ENCODE measurements at regions not wholly inside any gene's neighbourhood (a gene's known extent, or its start where the extent isn't known, plus 50 kb on each side); places are given as distances from the start of the nearest gene placed in this dataset.
"Not testable (repeated sequence)": the region's sequence is repeated elsewhere in the genome, so short reads cannot be mapped to it uniquely, and the experiment has no call there.

DNA sequence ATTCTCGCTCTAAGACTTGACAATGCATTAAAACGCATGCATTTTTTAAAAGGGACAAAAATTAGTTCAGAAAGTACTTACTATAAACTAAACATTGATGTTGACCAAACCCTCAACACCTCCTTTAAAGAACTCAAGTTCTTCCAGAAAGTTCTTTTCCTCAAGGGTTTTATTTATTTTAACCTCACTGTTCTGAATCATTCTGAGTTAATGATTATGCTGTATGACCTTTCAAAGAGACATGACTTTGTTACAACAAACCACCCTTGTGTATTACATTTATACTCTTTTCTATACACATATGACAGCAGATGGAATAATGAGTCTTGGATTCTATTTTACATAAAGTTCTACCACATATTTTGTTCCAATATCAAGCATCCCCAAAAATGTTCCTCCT is 139.8 kb upstream of the CCDC150 start:
- no peak for DNase-seq (ENCODE audit: low read depth)

DNA sequence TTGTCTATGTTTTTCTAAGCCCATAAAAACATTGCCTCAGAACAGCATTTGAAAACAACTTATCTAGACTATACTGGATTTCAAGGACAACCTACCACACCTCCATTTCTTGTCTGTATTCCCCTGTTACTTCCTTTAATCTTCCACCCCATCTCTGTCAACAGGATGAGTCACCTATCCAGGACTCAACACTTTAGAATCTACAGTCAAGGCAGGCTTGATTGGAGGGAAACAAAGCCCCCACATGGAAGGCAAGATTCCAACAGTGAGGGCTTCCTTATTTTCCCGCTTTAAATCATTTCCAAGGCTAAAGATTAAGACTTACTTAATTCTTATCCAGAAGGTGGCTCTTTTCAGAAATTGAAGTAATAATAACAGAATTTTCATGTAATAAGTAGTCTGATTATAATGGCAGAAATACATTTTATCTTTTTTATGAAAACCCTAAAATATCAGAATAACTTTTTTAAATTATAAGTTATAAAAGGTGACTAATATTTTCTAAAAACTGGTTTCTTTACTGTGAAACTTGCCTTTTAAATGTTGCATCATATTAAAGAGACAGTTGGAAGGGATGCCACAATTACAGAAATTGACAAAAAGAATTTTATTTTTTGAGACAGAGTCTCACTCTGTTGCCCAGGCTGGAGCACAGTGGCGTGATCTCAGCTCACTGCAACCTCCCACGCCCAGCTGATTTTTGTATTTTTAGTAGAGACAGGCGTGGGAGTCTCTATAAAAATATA is 138.7 kb upstream of the CCDC150 start:
- peak; percentile 39 for DNase-seq (ENCODE audit: low read depth)
- H3K4me3 ChIP-seq (ENCODE audit: low read depth, low read length): no peak overlapping the region

More for the DNA sequence above, 139.8 kb upstream of the CCDC150 start:
- no peak overlapping the region for H3K4me3 ChIP-seq (ENCODE audit: low read depth, low read length)

DNA sequence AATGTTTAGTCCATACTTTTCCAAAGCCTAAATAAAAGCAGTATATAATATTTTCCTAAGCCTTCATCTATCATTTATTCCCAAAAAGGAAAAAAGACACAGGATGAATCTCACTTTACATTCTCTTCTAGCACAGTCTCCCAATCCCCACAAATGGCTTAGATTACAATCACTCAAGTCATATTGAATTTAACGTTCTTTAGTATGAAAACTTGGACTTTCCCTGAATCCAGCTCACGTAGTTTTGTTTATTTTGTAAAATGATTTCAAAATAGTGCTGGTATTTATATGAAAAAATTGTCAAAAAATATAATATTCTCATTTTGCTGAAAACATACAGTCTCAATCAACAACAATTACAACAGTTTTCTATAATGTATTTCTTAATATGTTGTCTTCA is 137.7 kb upstream of the CCDC150 start:
- no peak overlapping the region for H3K4me3 ChIP-seq (ENCODE audit: low read depth, low read length)
- DNase-seq (ENCODE audit: low read depth): no peak

DNA sequence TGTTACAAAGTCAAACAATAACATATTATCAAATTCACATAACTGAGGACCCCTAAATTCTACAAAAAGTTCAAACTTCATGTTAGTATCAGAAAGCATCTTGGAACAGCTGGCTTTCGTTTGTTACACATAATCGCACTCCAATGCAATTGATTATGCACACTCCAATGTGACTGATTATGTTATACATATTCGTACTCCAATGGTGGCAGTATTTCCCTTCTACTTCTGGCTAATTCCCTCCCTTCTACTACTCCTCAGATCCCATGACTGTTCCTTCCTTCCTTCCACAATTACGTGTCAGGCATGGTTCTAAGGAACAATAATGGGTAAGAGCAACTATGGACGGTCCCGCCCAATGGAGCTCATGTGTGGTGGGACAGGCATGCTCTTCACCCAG is 137.1 kb upstream of the CCDC150 start:
- no peak for DNase-seq (ENCODE audit: low read depth)

DNA sequence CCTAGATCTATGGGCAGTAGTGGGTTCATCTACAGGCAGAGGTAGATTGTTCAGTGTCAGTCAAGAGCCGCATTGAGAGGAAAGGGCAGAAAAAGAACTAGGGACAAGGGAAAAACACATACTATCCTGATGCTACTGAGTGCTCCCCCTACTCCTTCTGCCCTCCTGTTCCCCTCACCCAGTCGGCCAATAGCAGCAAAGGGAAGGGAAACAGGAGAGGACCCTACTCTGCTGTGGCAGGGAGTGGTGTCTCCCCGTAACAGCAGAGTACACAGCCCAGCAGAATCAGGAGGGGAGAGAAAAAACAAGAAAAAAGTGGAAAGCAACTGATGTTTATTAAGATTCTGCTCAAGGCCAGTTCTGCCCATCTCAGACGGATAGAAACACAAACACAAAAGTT is 136.1 kb upstream of the CCDC150 start:
- DNase-seq (ENCODE audit: low read depth): no peak
- no peak overlapping the region for H3K4me3 ChIP-seq (ENCODE audit: low read depth, low read length)

More for the DNA sequence above, 137.1 kb upstream of the CCDC150 start:
- no peak overlapping the region for H3K4me3 ChIP-seq (ENCODE audit: low read depth, low read length)

DNA sequence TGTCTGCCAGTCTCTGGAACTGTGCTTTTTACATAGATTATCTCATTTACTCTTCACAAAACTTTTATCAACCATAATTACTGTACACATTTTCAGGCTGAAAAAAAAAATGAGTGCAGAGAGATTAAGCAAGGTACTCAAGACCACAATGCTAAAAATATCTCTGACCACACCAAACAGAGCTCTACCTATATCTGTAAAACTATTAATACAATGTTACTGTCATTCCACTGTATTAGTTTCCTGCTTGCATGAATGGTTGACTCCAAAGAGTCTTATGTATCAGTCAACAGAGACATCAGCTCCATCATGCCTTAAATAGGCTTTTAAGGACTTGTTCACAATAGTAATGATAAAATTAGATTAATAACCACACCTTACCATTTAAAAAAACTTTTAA is 134.7 kb upstream of the CCDC150 start:
- DNase-seq (ENCODE audit: low read depth): no peak
- no peak overlapping the region for H3K4me3 ChIP-seq (ENCODE audit: low read depth, low read length)

DNA sequence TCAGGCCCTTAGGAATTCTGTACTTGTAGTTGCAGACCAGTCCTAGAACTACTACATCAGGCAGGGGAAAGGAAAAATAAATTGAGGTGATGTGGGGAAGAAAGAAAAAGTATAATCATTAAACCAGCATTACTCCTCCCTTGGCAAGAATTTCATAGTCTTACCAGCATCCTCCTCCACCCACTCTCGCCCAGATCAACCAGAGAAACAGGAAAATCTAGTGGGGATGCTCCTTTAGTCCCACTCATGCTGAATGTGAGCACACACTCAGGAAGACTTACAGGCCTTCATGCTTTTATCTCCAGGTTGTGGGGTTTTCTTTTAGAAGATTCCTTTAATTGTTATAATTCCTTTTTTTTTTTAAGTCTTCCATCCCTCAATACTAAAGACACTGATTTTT is 129.3 kb upstream of the CCDC150 start:
- H3K4me3 ChIP-seq (ENCODE audit: low read depth, low read length): no peak overlapping the region
- DNase-seq (ENCODE audit: low read depth): no peak

DNA sequence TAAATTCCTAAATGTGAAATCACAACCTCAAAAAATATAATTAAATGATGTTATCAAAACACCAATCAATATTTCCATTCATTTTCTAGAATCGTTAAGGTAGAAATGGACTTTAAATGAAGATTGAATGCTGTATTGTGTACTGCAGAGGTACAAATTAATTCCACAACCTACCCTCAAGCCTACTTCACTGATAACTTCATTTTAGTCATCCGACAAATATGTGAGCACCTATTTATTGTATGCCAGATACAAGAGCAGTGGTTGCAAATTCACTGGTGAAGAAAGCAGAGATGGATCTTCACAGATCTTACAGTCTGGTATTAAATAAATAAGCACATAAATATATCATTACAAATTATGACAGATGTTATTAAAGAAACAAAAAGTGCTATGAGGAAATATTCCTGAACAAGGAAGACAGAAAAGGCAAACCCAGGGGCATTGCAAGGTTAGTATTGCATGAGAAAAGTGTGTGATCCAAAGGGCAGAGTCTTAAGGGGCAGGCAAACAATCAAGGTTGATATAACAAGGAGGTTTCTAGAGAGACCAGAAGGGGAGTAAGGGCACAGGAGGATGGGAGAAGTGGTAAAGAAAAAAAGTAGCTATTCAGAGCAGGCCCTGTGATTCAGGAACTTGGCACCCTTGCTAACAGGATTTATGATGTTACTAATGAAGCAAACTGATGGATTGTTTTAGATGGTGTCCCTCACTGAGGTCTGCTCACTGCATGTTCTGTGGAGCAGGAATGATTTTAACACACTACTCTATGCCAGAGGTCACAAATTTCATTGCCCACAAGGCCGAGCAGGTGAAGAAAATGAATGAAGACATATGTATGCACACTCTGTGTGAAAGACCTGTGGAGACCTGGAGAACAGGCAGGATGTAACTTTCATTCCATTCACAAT is 128.0 kb upstream of the CCDC150 start:
- DNase-seq (ENCODE audit: low read depth): no peak
- H3K4me3 ChIP-seq (ENCODE audit: low read depth, low read length): no peak overlapping the region

DNA sequence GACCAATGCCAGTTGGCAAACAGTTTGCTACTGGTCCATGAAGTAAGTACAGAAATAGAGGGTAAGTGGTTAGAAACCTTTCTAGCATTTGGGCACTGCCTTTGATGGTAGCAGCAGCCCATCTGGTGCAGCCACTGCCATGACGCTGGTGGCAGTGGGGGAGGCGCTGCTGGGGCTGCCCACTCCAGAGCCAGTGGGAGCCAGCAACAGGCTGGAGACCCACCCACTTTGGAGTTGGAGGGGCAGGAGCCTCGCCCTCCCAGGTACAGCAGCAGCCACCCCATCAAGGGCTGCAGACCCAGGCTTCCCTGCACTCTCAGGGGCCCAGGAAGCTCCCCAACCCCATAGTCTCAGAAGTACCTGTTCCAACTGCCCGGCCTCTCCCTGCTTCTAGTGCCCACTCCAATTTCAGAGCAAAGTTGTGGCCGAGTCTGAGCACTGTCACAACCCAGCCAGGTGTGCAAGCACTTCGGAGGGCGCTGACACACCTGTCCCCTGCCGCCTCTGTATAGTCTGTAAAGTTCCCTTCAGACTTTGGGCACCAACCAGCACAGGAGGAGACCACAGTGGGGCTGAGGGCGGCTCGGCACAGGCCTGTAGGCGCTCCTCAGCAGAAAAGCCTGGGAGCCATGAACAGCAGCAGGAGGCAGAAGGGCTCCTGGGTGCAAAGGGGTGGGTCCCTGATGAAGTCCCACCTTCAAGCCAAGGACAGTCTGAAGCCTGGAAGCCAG is 125.6 kb upstream of the CCDC150 start:
- no peak overlapping the region for H3K4me3 ChIP-seq (ENCODE audit: low read depth, low read length)
- no peak for DNase-seq (ENCODE audit: low read depth)

DNA sequence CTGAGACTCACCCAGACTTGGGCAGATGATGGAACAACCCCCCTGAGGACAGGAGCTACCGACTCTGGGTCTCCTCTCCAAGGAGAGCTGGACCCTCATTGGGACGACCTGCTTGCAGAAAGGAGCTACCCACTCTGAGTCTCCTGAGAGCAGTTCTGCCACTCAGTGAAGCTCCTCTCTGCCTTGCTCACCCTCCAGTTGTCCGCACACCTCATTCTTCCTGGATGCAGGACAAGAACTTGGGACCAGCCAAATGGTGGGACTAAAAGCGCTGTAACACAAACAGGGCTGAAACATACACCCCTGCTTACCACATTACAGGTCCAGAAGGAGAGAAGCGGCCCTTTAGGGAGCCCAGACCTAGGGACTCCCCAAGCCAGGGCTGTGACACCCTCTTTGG is 124.9 kb upstream of the CCDC150 start:
- no peak overlapping the region for H3K4me3 ChIP-seq (ENCODE audit: low read depth, low read length)
- no peak for DNase-seq (ENCODE audit: low read depth)

DNA sequence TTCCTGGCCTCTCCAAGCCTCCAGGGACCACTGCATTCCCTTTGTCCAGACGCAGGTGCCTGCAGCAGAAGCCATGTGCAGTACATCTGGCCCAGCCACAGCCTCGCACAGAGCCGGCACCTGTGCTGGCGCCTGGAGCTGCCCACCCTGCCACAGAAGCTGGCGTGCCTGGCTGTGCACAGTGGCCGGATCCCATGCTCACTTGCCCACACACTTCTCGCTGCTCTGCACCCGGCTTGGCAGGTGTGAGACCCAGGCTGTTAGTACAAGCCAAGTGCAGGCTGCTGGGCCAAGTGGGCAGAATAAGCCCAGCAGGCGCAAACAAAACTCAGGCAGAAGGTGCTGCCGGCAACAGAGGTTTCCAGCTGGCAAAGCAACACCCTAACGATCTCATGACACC is 124.5 kb upstream of the CCDC150 start:
- no peak for DNase-seq (ENCODE audit: low read depth)

DNA sequence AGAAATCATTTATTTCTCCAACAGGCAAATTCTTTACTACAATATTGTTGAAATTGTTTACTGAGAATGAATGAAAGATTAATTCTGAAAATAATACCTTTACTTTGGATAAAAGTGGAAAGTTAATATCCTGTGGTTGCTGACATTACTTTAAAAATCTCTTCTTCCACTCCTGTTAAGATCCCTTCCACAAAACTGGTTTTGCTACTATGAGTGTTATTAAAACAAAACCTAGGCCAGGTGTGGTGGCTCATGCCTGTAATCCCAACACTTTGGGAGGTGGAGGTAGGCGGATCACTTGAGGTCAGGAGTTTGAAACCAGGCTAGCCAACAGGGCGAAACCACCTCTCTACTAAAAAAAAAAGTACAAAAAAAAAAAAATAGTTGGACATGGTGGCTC is 123.9 kb upstream of the CCDC150 start:
- H3K4me3 ChIP-seq (ENCODE audit: low read depth, low read length): no peak overlapping the region
- no peak for DNase-seq (ENCODE audit: low read depth)

More for the DNA sequence above, 124.5 kb upstream of the CCDC150 start:
- no peak overlapping the region for H3K4me3 ChIP-seq (ENCODE audit: low read depth, low read length)

DNA sequence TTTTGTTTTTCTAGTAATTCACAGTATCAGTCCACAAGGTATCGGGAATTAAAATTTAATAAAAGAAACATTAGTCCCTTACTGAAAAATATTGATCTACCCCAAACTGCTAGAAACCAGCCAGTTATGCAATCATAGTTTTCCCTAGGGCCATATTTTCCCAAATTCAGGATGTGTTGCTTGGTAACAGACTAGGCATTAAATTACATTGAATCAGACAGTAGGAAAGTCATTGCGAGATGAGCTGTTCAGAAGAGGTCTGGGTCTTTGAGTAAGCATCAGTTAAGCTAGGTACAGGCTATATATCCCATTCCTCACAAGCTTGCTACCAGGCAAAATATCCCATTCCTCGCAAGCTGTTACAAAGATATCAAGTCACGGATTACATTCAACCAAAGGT is 123.0 kb upstream of the CCDC150 start:
- peak; percentile 26 for DNase-seq (ENCODE audit: low read depth)
- no peak overlapping the region for H3K4me3 ChIP-seq (ENCODE audit: low read depth, low read length)

DNA sequence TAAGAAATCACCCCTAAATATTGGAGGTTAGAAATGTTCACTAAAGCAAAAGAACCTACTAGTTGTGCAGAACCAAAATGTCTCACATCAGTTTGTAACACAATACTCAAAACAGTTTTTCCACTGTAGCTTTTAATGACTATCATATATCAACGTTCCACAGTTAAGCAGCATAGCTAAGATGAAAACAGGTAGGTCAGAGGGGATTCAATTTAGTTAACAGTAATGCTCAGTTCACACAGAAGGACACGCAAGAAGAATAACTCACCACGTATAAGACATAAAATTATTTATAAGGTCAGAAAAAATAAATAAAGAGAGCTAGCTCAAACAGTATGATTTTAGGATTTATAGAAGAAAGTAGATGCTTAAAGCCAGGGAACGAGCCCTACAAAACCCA is 118.9 kb upstream of the CCDC150 start:
- H3K4me3 ChIP-seq (ENCODE audit: low read depth, low read length): no peak overlapping the region
- DNase-seq (ENCODE audit: low read depth): no peak

DNA sequence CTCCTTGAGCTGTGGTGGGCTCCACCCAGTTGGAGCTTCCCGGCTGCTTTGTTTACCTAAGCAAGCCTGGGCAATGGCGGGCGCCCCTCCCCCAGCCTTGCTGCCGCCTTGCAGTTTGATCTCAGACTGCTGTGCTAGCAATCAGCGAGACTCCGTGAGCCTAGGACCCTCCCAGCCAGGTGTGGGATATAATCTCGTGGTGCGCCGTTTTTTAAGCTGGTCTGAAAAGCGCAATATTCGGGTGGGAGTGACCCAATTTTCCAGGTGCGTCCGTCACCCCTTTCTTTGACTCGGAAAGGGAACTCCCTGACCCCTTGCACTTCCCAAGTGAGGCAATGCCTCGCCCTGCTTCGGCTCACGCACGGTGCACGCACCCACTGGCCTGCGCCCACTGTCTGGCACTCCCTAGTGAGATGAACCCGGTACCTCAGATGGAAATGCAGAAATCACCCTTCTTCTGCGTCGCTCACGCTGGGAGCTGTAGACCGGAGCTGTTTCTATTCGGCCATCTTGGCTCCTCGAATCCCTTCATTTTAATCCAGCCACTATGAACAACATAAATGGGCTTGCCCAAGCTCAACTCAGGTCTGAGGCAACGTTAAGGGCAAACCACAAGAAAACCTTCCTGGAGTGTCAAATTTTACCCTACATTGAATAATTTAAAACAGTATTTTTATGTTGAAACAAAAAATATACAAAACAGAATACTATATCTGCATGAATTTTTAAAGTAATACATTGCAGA is 112.4 kb upstream of the CCDC150 start:
- not testable (repeated sequence) for DNase-seq (ENCODE audit: low read depth); H3K4me3 ChIP-seq (ENCODE audit: low read depth, low read length)

DNA sequence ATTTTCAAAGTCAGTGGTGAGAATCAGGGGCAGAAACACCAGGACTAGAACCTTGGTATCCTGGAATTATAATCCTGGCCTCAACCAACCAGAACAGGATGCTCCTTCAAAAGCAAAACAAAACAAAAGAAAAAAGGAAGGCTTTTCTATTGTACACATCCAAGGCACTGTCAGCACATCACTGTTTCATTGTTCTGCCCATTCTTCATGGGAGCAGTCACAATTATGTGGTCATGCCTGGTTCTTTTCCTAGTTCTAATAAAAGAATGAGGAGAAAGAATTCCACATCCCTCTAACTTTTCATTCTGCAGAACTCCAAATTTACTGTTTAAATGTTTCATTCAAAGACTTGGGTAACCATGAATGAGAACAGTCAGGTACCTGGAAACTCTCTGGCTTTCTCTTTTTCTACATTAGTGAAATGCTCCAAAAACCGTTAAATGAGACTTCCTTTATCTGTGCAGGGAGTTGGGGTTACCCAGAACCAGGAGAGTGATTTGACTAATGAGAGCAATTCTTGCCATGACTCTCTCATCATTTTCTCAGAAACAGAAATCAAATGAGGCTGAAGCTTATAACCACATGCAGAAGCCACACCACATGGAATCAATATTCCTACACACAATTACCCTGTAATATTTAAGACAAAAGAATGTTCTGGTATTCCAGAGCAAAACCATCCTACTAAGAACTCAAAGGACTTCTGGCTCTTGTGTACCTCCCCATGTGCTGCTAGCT is 110.9 kb upstream of the CCDC150 start:
- no peak for DNase-seq (ENCODE audit: low read depth)
- no peak overlapping the region for H3K4me3 ChIP-seq (ENCODE audit: low read depth, low read length)

DNA sequence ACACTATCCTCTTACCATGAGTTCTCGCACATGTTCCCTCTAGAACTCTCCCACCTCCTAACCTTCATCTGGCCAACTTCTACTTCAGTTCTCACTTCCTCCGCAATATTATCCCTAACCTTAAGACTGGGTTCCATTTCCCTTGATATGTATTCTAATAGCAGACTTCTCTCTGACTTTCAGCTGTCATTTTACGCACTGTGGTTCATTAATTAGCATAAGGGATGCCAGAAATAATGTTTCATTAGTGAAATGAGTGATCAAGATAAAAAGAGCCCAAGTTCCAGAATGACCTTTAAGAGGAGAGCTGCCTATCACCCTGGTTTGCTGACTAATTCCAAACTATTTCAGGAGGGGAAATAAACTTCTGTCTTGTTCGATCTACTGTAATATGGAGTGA is 108.6 kb upstream of the CCDC150 start:
- H3K4me3 ChIP-seq (ENCODE audit: low read depth, low read length): no peak overlapping the region
- DNase-seq (ENCODE audit: low read depth): no peak

DNA sequence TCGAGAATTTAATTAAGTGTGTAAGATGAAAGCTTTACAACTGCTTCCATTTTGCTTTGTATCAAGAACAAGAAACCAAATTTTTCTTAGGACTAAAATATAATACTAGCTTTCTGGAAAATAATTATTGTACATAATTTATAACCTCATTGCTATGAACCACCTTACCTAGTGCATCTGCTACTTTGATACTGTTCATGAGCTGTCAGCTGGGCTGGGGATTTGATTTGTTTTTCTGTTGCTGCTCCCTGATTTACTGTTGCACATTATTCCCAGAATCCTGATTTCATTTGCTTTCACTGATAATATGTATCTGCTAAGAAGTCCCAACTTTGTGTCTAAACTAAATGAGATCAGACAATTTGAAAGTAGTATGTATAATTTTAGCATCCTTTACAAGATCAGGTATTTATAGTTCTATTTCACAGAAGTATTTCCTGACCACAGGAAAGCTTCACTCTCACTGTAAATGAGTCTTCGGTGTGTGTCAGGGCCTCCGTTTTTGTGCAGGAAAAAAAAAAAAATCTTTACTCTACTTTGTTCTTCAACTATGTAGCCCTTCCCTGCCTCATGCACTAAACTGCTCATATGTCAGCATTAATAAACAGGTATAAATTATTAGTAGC is 105.6 kb upstream of the CCDC150 start:
- DNase-seq (ENCODE audit: low read depth): no peak
- no peak overlapping the region for H3K4me3 ChIP-seq (ENCODE audit: low read depth, low read length)
